ENCODE measurements at regions not wholly inside any gene's neighbourhood (a gene's known extent, or its start where the extent isn't known, plus 50 kb on each side); places are given as distances from the start of the nearest gene placed in this dataset.

GRCh38 chr14:40855343-40855742 is 751.3 kb upstream of the LRFN5 start:
- H3K27ac ChIP-seq = no peak overlapping the region
- TF ChIP-seq ZFX (IDR thresholded peaks at IDR 0.05) (no peak), CTCF (conservative IDR thresholded peaks at IDR 0.05) (no peak)

DNA sequence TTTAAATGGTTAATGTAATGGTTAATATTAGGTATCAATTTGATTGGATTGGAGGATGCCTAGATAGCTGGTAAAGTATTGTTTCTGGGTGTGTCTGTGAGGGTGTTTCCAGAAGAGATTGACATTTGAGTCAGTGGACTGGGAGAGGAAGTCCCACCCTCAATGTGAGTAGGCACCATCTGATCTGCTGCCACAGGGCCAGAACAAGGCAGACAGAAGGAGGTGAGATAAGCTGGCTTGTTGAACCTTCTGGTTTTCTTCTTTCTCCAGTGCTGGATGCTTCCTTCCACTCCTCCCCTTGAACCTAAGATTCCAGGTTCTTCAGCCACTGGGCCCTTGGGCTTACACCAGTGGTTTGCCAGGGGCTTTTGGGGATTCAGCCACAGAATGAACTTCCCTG is 756.5 kb upstream of the LRFN5 start:
- H3K27ac ChIP-seq = no peak overlapping the region
- TF ChIP-seq CTCF (conservative IDR thresholded peaks at IDR 0.05) (no peak), ZFX (IDR thresholded peaks at IDR 0.05) (no peak)

DNA sequence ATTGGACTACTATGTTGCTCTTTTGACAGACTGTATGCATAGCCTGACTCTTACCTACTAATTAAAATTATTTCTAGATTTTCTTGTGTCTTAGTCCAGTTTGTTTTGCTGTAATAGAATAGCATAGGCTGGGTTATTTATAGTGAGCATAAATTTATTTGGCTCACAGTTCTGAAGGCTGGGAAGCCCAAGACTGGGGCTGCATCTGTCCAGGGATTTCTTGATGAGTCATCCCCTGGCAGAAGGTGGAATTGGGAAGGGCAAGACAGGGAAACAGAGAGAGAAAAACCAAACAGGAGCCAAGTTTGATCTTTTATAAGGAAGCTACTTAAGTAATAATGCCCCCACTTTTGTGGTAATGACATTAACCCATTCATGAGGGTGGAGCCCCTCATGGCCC is 759.2 kb upstream of the LRFN5 start:
- H3K27ac ChIP-seq = no peak overlapping the region

GRCh38 chr14:40842816-40843215 is 763.9 kb upstream of the LRFN5 start:
- TF ChIP-seq ZFX (IDR thresholded peaks at IDR 0.05) = no peak
- TF ChIP-seq CTCF (conservative IDR thresholded peaks at IDR 0.05) = no peak
- H3K27ac ChIP-seq = no peak overlapping the region

More for the DNA sequence above, 759.2 kb upstream of the LRFN5 start:
- TF ChIP-seq CTCF (conservative IDR thresholded peaks at IDR 0.05) (no peak), ZFX (IDR thresholded peaks at IDR 0.05) (no peak)

- H3K27ac ChIP-seq = no peak overlapping the region
- TF ChIP-seq ZFX (IDR thresholded peaks at IDR 0.05) (no peak), CTCF (conservative IDR thresholded peaks at IDR 0.05) (no peak)
Measured at GRCh38 chr14:40841886-40842285, 764.8 kb upstream of the LRFN5 start.

- no peak for TF ChIP-seq CTCF (conservative IDR thresholded peaks at IDR 0.05)
- H3K27ac ChIP-seq = no peak overlapping the region
Measured at GRCh38 chr14:40838601-40839000, 768.1 kb upstream of the LRFN5 start.

GRCh38 chr14:40806471-40806870 is 800.2 kb upstream of the LRFN5 start:
- TF ChIP-seq CTCF (conservative IDR thresholded peaks at IDR 0.05) (no peak), ZFX (IDR thresholded peaks at IDR 0.05) (no peak)
- no peak overlapping the region for H3K27ac ChIP-seq

Measured in C4-2B (cell line).